ENCODE measurements at regions not wholly inside any gene's neighbourhood (a gene's known extent, or its start where the extent isn't known, plus 50 kb on each side); places are given as distances from the start of the nearest gene placed in this dataset.

DNA sequence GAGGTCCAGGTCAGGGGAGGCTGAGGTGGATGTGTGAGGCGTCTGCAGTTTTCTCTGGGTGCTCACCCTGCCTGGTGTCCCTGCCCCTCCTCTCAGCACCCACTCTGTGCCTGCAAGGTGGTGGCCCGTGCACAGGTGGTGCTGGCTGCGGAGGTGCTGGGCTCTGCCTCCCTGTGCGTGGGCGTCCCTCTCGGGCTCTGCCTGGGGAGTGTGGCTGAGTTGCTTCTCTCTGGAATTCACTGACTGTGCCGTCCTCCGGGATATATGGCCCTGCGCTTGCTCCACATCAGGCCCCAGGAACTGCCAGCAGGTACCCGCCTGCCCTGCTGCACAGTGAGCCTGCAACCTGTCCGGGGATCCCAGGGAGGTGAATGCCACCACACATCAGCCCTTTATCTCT, 379.1 kb downstream of the TMEM121 start:
- Histone ChIP-seq H3K4me2 (ENCODE audit: low read length) (no peak overlapping the region), H3K36me3 (ENCODE audit: control insufficient read depth, low read length) (no peaks in the 10 kb centered on the region), H3K9me2 (replicated peaks; ENCODE audit: control insufficient read depth, low read length) (no peaks in the 10 kb centered on the region), H3K27me3 (ENCODE audit: control insufficient read depth, low read length) (no peaks in the 10 kb centered on the region), H3F3A (ENCODE audit: control insufficient read depth, insufficient read depth) (no peaks in the 10 kb centered on the region), H3K27ac (ENCODE audit: low read depth, low read length) (no peak overlapping the region), H3K4me1 (ENCODE audit: control insufficient read depth, low read length) (no peaks in the 10 kb centered on the region), H3K9me3 (ENCODE audit: control insufficient read depth, insufficient read depth, low read length) (no peaks in the 10 kb centered on the region), H3K79me2 (ENCODE audit: control insufficient read depth, low read length) (no peaks in the 10 kb centered on the region), H3K4me3 (ENCODE audit: low read length) (no peak overlapping the region), H4K20me1 (ENCODE audit: control insufficient read depth, insufficient read depth, low read depth, low read length) (no peaks in the 10 kb centered on the region)
- no peak for TF ChIP-seq CTCF (IDR thresholded peaks at IDR 0.05; ENCODE audit: low read depth, low read length, poor library complexity, severe bottlenecking)
- TF ChIP-seq EZH2phosphoT487 (IDR thresholded peaks at IDR 0.05; ENCODE audit: borderline replicate concordance, low read length): no peak

GRCh38 chr14:105907276-105907675, 380.9 kb downstream of the TMEM121 start:
- H3K27ac ChIP-seq (ENCODE audit: low read depth, low read length): no peak overlapping the region
- no peak for TF ChIP-seq CTCF (IDR thresholded peaks at IDR 0.05; ENCODE audit: low read depth, low read length, poor library complexity, severe bottlenecking)
- TF ChIP-seq EZH2phosphoT487 (IDR thresholded peaks at IDR 0.05; ENCODE audit: borderline replicate concordance, low read length): no peak
- H3K9me2 ChIP-seq (replicated peaks; ENCODE audit: control insufficient read depth, low read length): no peaks in the 10 kb centered on the region
- no peaks in the 10 kb centered on the region for H3K9me3 ChIP-seq (ENCODE audit: control insufficient read depth, insufficient read depth, low read length)
- no peaks in the 10 kb centered on the region for H3K27me3 ChIP-seq (ENCODE audit: control insufficient read depth, low read length)
- H3K4me2 ChIP-seq (ENCODE audit: low read length): no peak overlapping the region
- no peaks in the 10 kb centered on the region for H3K79me2 ChIP-seq (ENCODE audit: control insufficient read depth, low read length)
- H3K4me3 ChIP-seq (ENCODE audit: low read length): no peak overlapping the region
- H4K20me1 ChIP-seq (ENCODE audit: control insufficient read depth, insufficient read depth, low read depth, low read length): no peaks in the 10 kb centered on the region
- no peaks in the 10 kb centered on the region for H3K4me1 ChIP-seq (ENCODE audit: control insufficient read depth, low read length)
- no peaks in the 10 kb centered on the region for H3K36me3 ChIP-seq (ENCODE audit: control insufficient read depth, low read length)
- no peaks in the 10 kb centered on the region for H3F3A ChIP-seq (ENCODE audit: control insufficient read depth, insufficient read depth)

GRCh38 chr14:105908006-105908405, 381.6 kb downstream of the TMEM121 start:
- Histone ChIP-seq H3F3A (ENCODE audit: control insufficient read depth, insufficient read depth) (no peaks in the 10 kb centered on the region), H4K20me1 (ENCODE audit: control insufficient read depth, insufficient read depth, low read depth, low read length) (no peaks in the 10 kb centered on the region), H3K36me3 (ENCODE audit: control insufficient read depth, low read length) (no peaks in the 10 kb centered on the region), H3K27ac (ENCODE audit: low read depth, low read length) (no peak overlapping the region), H3K27me3 (ENCODE audit: control insufficient read depth, low read length) (no peaks in the 10 kb centered on the region), H3K4me2 (ENCODE audit: low read length) (no peak overlapping the region), H3K9me3 (ENCODE audit: control insufficient read depth, insufficient read depth, low read length) (no peaks in the 10 kb centered on the region), H3K9me2 (replicated peaks; ENCODE audit: control insufficient read depth, low read length) (no peaks in the 10 kb centered on the region), H3K4me1 (ENCODE audit: control insufficient read depth, low read length) (no peaks in the 10 kb centered on the region), H3K4me3 (ENCODE audit: low read length) (no peak overlapping the region), H3K79me2 (ENCODE audit: control insufficient read depth, low read length) (no peaks in the 10 kb centered on the region)
- TF ChIP-seq CTCF (IDR thresholded peaks at IDR 0.05; ENCODE audit: low read depth, low read length, poor library complexity, severe bottlenecking) (no peak), EZH2phosphoT487 (IDR thresholded peaks at IDR 0.05; ENCODE audit: borderline replicate concordance, low read length) (no peak)

GRCh38 chr14:105908481-105908911, 382.1 kb downstream of the TMEM121 start:
- H3K27ac ChIP-seq (ENCODE audit: low read depth, low read length): no peak overlapping the region
- H3K4me2 ChIP-seq (ENCODE audit: low read length): no peak overlapping the region
- no peaks in the 10 kb centered on the region for H3K9me2 ChIP-seq (replicated peaks; ENCODE audit: control insufficient read depth, low read length)
- H3K27me3 ChIP-seq (ENCODE audit: control insufficient read depth, low read length): no peaks in the 10 kb centered on the region
- H4K20me1 ChIP-seq (ENCODE audit: control insufficient read depth, insufficient read depth, low read depth, low read length): no peaks in the 10 kb centered on the region
- no peaks in the 10 kb centered on the region for H3F3A ChIP-seq (ENCODE audit: control insufficient read depth, insufficient read depth)
- no peaks in the 10 kb centered on the region for H3K4me1 ChIP-seq (ENCODE audit: control insufficient read depth, low read length)
- H3K9me3 ChIP-seq (ENCODE audit: control insufficient read depth, insufficient read depth, low read length): no peaks in the 10 kb centered on the region
- H3K79me2 ChIP-seq (ENCODE audit: control insufficient read depth, low read length): no peaks in the 10 kb centered on the region
- no peaks in the 10 kb centered on the region for H3K36me3 ChIP-seq (ENCODE audit: control insufficient read depth, low read length)
- no peak for TF ChIP-seq CTCF (IDR thresholded peaks at IDR 0.05; ENCODE audit: low read depth, low read length, poor library complexity, severe bottlenecking)
- TF ChIP-seq EZH2phosphoT487 (IDR thresholded peaks at IDR 0.05; ENCODE audit: borderline replicate concordance, low read length): no peak
- no peak overlapping the region for H3K4me3 ChIP-seq (ENCODE audit: low read length)

Data from DOHH2 (cell line).